ENCODE measurements at regions not wholly inside any gene's neighbourhood (a gene's known extent, or its start where the extent isn't known, plus 50 kb on each side); places are given as distances from the start of the nearest gene placed in this dataset.
"Not testable (repeated sequence)": the region's sequence is repeated elsewhere in the genome, so short reads cannot be mapped to it uniquely, and the experiment has no call there.

DNA sequence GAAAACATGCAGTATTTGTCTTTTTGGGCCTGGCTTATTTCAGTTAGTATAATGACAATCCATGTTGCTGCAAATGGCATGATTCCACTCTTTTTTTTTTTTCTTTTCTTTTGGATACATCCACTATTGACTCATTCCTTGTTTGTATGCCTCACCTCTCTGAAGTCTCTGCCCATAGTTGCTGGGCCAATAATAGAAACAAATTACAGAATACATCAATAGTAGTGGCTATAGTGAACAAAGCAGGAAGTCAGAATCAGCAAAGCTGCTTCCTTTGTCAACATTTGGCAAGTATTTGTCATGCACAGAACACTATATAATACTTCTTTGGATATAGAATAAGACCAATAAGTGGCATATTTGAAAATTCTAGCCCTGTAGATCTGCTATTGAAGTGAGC, 609.7 kb downstream of the STK39 start:
- H3K4me3 ChIP-seq, result no peak overlapping the region
- H3K4me1 ChIP-seq, result no peaks in the 10 kb centered on the region
- no peak for DNase-seq (ENCODE audit: low spot score)
- no peaks in the 10 kb centered on the region for H3K9me3 ChIP-seq
- TF ChIP-seq, protein P1, sequence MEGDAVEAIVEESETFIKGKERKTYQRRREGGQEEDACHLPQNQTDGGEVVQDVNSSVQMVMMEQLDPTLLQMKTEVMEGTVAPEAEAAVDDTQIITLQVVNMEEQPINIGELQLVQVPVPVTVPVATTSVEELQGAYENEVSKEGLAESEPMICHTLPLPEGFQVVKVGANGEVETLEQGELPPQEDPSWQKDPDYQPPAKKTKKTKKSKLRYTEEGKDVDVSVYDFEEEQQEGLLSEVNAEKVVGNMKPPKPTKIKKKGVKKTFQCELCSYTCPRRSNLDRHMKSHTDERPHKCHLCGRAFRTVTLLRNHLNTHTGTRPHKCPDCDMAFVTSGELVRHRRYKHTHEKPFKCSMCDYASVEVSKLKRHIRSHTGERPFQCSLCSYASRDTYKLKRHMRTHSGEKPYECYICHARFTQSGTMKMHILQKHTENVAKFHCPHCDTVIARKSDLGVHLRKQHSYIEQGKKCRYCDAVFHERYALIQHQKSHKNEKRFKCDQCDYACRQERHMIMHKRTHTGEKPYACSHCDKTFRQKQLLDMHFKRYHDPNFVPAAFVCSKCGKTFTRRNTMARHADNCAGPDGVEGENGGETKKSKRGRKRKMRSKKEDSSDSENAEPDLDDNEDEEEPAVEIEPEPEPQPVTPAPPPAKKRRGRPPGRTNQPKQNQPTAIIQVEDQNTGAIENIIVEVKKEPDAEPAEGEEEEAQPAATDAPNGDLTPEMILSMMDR (IDR thresholded peaks at IDR 0.05), result no peak
- H3K27me3 ChIP-seq, result no peaks in the 10 kb centered on the region
- no peak overlapping the region for H3K27ac ChIP-seq
- no peaks in the 10 kb centered on the region for H3K36me3 ChIP-seq

DNA sequence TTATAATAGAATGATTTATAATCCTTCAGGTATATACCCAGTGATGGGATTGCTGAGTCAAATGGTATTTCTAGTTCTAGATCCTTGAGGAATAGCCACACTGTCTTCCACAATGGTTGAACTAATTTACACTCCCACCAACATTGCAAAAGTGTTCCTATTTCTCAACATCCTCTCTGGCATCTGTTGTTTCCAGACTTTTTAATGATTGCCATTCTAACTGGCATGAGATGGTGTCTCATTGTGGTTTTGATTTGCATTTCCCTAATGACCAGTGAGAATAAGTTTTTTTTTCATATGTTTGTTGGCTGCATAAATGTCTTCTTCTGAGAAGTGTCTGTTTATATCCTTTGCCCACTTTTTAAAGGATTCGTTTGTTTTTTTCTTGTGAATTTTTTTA, 615.1 kb downstream of the STK39 start:
- H3K36me3 ChIP-seq, result not testable (repeated sequence)

GRCh38 chr2:167626961-167627360, 620.4 kb downstream of the STK39 start:
- Histone ChIP-seq H3K27ac (no peak overlapping the region), H3K4me3 (no peak overlapping the region), H3K4me1 (no peaks in the 10 kb centered on the region), H3K27me3 (no peaks in the 10 kb centered on the region), H3K9me3 (no peaks in the 10 kb centered on the region), H3K36me3 (no peaks in the 10 kb centered on the region)
- TF ChIP-seq, protein P1 (IDR thresholded peaks at IDR 0.05), result no peak
- DNase-seq (ENCODE audit: low spot score), result no peak

More for the DNA sequence above, 615.1 kb downstream of the STK39 start:
- not testable (repeated sequence) for DNase-seq (ENCODE audit: low spot score); H3K4me3 ChIP-seq; H3K4me1 ChIP-seq; H3K27ac ChIP-seq; H3K27me3 ChIP-seq; H3K9me3 ChIP-seq

DNA sequence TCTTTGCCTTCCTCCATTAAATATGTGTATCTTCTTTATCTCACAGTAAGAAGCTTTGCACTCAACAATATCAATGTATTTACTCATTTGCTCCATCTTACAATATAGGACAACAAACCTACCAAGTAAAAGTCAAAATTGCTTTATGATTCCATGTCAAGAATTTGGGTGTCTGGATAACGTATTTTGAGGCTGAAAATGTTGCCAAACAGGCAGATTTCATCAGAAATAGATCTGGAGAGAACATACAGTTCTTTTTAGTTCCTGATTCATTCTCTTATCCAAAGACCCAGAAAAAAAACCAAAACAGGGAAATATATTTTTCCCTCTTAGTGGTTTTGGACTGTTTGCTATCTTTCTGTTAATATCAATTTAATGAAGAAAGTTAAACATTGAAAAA, 621.1 kb downstream of the STK39 start:
- H3K4me3 ChIP-seq, result no peak overlapping the region
- no peak for DNase-seq (ENCODE audit: low spot score)
- TF ChIP-seq, protein P1 (IDR thresholded peaks at IDR 0.05), result no peak

GRCh38 chr2:167616997-167617396, 630.4 kb downstream of the STK39 start:
- DNase-seq (ENCODE audit: low spot score), result no peak
- Histone ChIP-seq H3K27me3 (no peaks in the 10 kb centered on the region), H3K4me1 (no peaks in the 10 kb centered on the region), H3K4me3 (no peak overlapping the region), H3K9me3 (peaks cover 0 to 3% of the 10 kb centered on the region in 2 donors), H3K36me3 (no peaks in the 10 kb centered on the region), H3K27ac (no peak overlapping the region)
- TF ChIP-seq, protein P1 (IDR thresholded peaks at IDR 0.05), result no peak

More for the DNA sequence above, 621.1 kb downstream of the STK39 start:
- Histone ChIP-seq H3K36me3 (no peaks in the 10 kb centered on the region), H3K4me1 (no peaks in the 10 kb centered on the region), H3K9me3 (no peaks in the 10 kb centered on the region), H3K27ac (no peak overlapping the region), H3K27me3 (no peaks in the 10 kb centered on the region)

DNA sequence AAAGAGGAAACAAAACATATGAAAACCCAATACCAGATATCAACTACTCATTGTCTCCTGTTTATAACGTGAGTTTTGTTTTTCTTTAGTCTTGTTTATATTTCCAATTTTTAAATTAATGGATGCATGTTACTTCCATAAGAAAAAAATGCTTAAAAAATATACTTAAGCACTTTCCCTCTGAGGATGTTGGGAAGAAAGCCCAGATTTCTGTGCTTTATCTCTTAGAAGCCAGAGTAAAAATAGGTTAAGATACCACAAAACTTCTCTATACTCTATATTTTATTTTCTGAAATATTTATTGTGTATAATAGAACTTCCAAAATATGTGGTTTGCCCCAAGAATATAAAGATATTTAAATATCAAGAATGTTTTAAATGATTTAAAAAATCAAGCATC, 633.9 kb downstream of the STK39 start:
- DNase-seq (ENCODE audit: low spot score), result no peak
- Histone ChIP-seq H3K4me1 (no peaks in the 10 kb centered on the region), H3K27ac (no peak overlapping the region), H3K4me3 (no peak overlapping the region), H3K9me3 (peaks cover 0 to 3% of the 10 kb centered on the region in 2 donors), H3K27me3 (no peaks in the 10 kb centered on the region), H3K36me3 (no peaks in the 10 kb centered on the region)
- TF ChIP-seq, protein P1 (IDR thresholded peaks at IDR 0.05), result no peak
